ENCODE measurements at regions not wholly inside any gene's neighbourhood (a gene's known extent, or its start where the extent isn't known, plus 50 kb on each side); places are given as distances from the start of the nearest gene placed in this dataset.

DNA sequence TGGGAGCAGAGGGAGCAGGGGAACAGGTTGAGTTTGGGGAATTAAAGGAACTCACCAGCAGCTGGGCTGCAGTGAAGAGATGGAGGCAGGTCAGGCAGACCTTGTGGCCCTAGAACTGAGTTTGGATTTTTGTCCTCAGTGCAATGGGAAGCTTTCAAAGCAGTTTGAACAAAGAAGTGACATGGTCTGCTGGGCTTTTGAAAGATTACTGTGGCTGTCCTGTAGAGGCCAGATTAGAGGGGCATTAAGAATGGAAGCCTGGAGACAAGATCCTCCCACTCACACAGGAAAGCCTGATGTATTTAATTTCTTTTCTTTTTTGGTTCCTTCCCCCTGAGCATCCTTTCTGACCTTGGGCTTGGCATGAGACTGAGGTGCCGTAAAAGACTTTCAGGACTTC, 118.1 kb upstream of the LHCGR start:
- Mint-ChIP-seq H3K36me3 (ENCODE audit: low read depth) (no peaks in the 10 kb centered on the region), H3K9me3 (no peaks in the 10 kb centered on the region), H3K27ac (no peak overlapping the region), H3K27me3 (no peaks in the 10 kb centered on the region), H3K4me3 (no peak overlapping the region), H3K4me1 (ENCODE audit: low read depth) (no peaks in the 10 kb centered on the region)
- Histone ChIP-seq H3K27ac (ENCODE audit: low read depth in 1 of 2, low read length in 2 of 2) (no peak overlapping the region), H3K27me3 (ENCODE audit: control insufficient read depth in 1 of 2, insufficient read depth in 2 of 2, low read length in 2 of 2) (no peaks in the 10 kb centered on the region), H3K9me3 (ENCODE audit: control insufficient read depth in 1 of 2, insufficient read depth in 1 of 2, low read length in 2 of 2) (no peaks in the 10 kb centered on the region), H3K4me1 (ENCODE audit: insufficient read depth, low read length) (no peaks in the 10 kb centered on the region), H3K4me3 (ENCODE audit: low read length) (no peak overlapping the region), H3K36me3 (ENCODE audit: insufficient read depth, low read length) (no peaks in the 10 kb centered on the region)
- ChIA-PET POLR2A (no interaction called here), CTCF (no interaction called here)
- no peak for ATAC-seq (ENCODE audit: poor library complexity)
- TF ChIP-seq, protein P1, sequence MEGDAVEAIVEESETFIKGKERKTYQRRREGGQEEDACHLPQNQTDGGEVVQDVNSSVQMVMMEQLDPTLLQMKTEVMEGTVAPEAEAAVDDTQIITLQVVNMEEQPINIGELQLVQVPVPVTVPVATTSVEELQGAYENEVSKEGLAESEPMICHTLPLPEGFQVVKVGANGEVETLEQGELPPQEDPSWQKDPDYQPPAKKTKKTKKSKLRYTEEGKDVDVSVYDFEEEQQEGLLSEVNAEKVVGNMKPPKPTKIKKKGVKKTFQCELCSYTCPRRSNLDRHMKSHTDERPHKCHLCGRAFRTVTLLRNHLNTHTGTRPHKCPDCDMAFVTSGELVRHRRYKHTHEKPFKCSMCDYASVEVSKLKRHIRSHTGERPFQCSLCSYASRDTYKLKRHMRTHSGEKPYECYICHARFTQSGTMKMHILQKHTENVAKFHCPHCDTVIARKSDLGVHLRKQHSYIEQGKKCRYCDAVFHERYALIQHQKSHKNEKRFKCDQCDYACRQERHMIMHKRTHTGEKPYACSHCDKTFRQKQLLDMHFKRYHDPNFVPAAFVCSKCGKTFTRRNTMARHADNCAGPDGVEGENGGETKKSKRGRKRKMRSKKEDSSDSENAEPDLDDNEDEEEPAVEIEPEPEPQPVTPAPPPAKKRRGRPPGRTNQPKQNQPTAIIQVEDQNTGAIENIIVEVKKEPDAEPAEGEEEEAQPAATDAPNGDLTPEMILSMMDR (IDR thresholded peaks at IDR 0.05) = no peak
- intact Hi-C loops (cut with DNase I, micrococcal nuclease) = no loop called here
- DNase-seq = no peak

DNA sequence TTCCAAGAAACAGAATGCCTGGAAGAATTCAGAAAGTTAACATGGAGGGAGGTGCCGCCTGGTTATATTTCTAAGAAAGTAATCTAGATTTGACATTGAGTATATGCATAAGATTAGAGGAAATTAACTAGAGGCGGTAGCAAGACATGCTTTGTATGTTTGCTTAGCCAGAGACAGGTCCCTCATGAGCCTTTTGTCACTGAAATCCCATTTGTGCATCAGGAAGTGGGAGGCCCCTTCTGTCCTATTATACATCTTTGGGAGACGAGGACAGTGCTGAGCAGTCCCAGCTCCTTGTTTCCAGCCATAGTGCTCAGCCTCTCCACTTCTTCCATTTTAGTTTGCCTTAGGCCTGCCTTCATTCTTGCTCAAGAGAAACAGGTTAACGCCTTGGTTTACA, 115.4 kb upstream of the LHCGR start:
- no peaks in the 10 kb centered on the region for H3K4me1 Mint-ChIP-seq (ENCODE audit: low read depth)
- H3K4me3 ChIP-seq (ENCODE audit: low read length) = no peak overlapping the region
- no peaks in the 10 kb centered on the region for H3K9me3 ChIP-seq (ENCODE audit: control insufficient read depth in 1 of 2, insufficient read depth in 1 of 2, low read length in 2 of 2)
- ChIA-PET CTCF (no interaction called here), POLR2A (no interaction called here)
- no peak for DNase-seq
- no peaks in the 10 kb centered on the region for H3K27me3 ChIP-seq (ENCODE audit: control insufficient read depth in 1 of 2, insufficient read depth in 2 of 2, low read length in 2 of 2)
- H3K27ac ChIP-seq (ENCODE audit: low read depth in 1 of 2, low read length in 2 of 2) = no peak overlapping the region
- H3K27ac Mint-ChIP-seq = no peak overlapping the region
- no peaks in the 10 kb centered on the region for H3K36me3 Mint-ChIP-seq (ENCODE audit: low read depth)
- no peaks in the 10 kb centered on the region for H3K4me1 ChIP-seq (ENCODE audit: insufficient read depth, low read length)
- TF ChIP-seq, protein P1 (IDR thresholded peaks at IDR 0.05) = no peak
- H3K9me3 Mint-ChIP-seq = peaks cover 4% of the 10 kb centered on the region
- intact Hi-C loops (cut with DNase I, micrococcal nuclease) = no loop called here
- no peak for ATAC-seq (ENCODE audit: poor library complexity)
- no peaks in the 10 kb centered on the region for H3K36me3 ChIP-seq (ENCODE audit: insufficient read depth, low read length)
- H3K27me3 Mint-ChIP-seq = no peaks in the 10 kb centered on the region
- H3K4me3 Mint-ChIP-seq = no peak overlapping the region

DNA sequence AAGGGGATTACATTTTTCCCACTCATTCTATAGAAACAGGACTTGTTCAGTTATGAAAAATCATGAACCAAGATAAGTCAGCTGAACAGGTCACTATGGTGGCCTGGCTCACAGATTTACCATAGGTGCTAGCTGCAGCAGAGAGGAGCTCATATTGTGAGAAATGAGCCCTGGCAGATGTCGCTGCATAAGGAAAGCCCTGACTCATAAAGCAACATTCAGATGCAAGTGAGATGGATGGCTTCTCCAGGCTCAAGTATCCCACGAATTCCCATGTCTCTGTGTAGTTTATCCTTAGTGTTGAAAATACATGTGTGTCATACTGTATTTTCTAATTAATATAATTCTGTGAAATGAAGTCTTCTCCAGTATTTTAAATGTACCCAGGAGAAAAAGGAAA, 115.0 kb upstream of the LHCGR start:
- no peaks in the 10 kb centered on the region for H3K36me3 Mint-ChIP-seq (ENCODE audit: low read depth)
- Histone ChIP-seq H3K36me3 (ENCODE audit: insufficient read depth, low read length) (no peaks in the 10 kb centered on the region), H3K27ac (ENCODE audit: low read depth in 1 of 2, low read length in 2 of 2) (no peak overlapping the region), H3K4me1 (ENCODE audit: insufficient read depth, low read length) (no peaks in the 10 kb centered on the region), H3K27me3 (ENCODE audit: control insufficient read depth in 1 of 2, insufficient read depth in 2 of 2, low read length in 2 of 2) (no peaks in the 10 kb centered on the region), H3K9me3 (ENCODE audit: control insufficient read depth in 1 of 2, insufficient read depth in 1 of 2, low read length in 2 of 2) (no peaks in the 10 kb centered on the region), H3K4me3 (ENCODE audit: low read length) (no peak overlapping the region)
- DNase-seq = no peak
- POLR2A ChIA-PET = no interaction called here
- TF ChIP-seq, protein P1 (IDR thresholded peaks at IDR 0.05) = no peak
- no peaks in the 10 kb centered on the region for H3K27me3 Mint-ChIP-seq
- no peaks in the 10 kb centered on the region for H3K4me1 Mint-ChIP-seq (ENCODE audit: low read depth)
- H3K9me3 Mint-ChIP-seq = peaks cover 4% of the 10 kb centered on the region
- no peak overlapping the region for H3K4me3 Mint-ChIP-seq
- CTCF ChIA-PET = no interaction called here
- no peak overlapping the region for H3K27ac Mint-ChIP-seq
- intact Hi-C loops (cut with DNase I, micrococcal nuclease) = no loop called here
- ATAC-seq (ENCODE audit: poor library complexity) = no peak

Measured in CD4-positive, alpha-beta T cell (primary cell).